Pancreas (tissue), 10 donors: ENCODE measurements at regions not wholly inside any gene's neighbourhood (a gene's known extent, or its start where the extent isn't known, plus 50 kb on each side); places are given as distances from the start of the nearest gene placed in this dataset.

Source experiments
- ATAC-seq, 4 donors: fragments of 200-7000 bp; cut with Tn5 transposase; one replicate each; pipeline versions ENCODE4 v1.8.0 to v1.9.1; 2020; ENCODE audit warnings: mild to moderate bottlenecking in 4 of 4, moderate library complexity in 4 of 4
- DNase-seq, 6 donors: peaks; one replicate each; pipeline ENCODE4 v3.0.0-alpha.2; 2020
- FAIRE-seq: peaks from 2 replicates; lab custom pipeline; 2012; peaks lifted over from hg19 to GRCh38; lab: Jason Lieb, UNC
- H3K27ac ChIP-seq, 4 donors: fragments of 200-600 bp; sonication (generic); 1 replicate in 3 of 4; 2 replicates in 1 of 4; pipeline versions ENCODE4 v1.5.0 to v1.8.0; 2020
- H3K27me3 ChIP-seq, 4 donors: fragments of 200-600 bp; one replicate each; pipeline ENCODE4 v1.8.0; 2021
- H3K36me3 ChIP-seq, 3 donors: fragments of 200-600 bp; sonication (generic) in 1 of 3; one replicate each; pipeline versions ENCODE4 v1.5.0 to v1.8.0; 2020 to 2021
- H3K4me1 ChIP-seq, 3 donors: fragments of 200-600 bp; one replicate each; pipeline ENCODE4 v1.8.0; 2021
- H3K4me3 ChIP-seq, 4 donors: fragments of 200-600 bp; sonication (generic) in 2 of 4; one replicate each; pipeline versions ENCODE4 v1.5.0 to v1.8.0; 2020 to 2021
- H3K9me3 ChIP-seq, 4 donors: fragments of 200-600 bp; one replicate each; pipeline ENCODE4 v1.8.0; 2021
- WGBS, 2 donors: extraction: QIAGEN DNeasy Blood & Tissue Kit; methylation state at CpG; one replicate each; pipeline ENCODE4 v1.1.7; 2013; 5-methylcytosine and 5-hydroxymethylcytosine counted together
- intact Hi-C, 3 donors: fragments of 100-400 bp; cut with DNase I; formaldehyde crosslinking; loops; one replicate each; pipeline versions ENCODE4 v1.11.1 to v1.14.2; 2022
- TF ChIP-seq, protein P1 (sequence below), 4 donors: fragments of 200-600 bp; sonication (generic) in 3 of 4; IDR thresholded peaks; one replicate each; pipeline versions ENCODE4 v1.5.0 to v1.8.0; 2021; ENCODE audit warnings: antibody characterized with exemption in 4 of 4
- donor health status: healthy with polysubstance abuse.
- donor health status: DM: no; HTN: no; CAD: no; lungs with moderate emphysema.
- donor health status: DM: no; HTN: no; CAD: no.
- donor health status: control.
- donor health status: control.
- donor health status: Bipolar disorder and iron deficiency.
- donor health status: DM: yes; HTN: yes; CAD: no.
- donor health status: DM: no; HTN: no; CAD: no.
- donor health status: DM: no; HTN: no; CAD: no.
- donor health status: DM: yes; HTN: yes; CAD: no.

GRCh38 chrX:113982766-113983165, 601.1 kb upstream of the HTR2C start:
- Histone ChIP-seq H3K27ac (no peak overlapping the region), H3K9me3 (no peaks in the 10 kb centered on the region), H3K4me3 (no peak overlapping the region), H3K27me3 (peaks cover 0 to 9% (median 0%) of the 10 kb centered on the region in 4 donors), H3K4me1 (no peaks in the 10 kb centered on the region), H3K36me3 (no peaks in the 10 kb centered on the region)
- FAIRE-seq: no peak
- no peak for ATAC-seq
- WGBS, 2 donors: 59 to 71% methylated on average over 4 of the region's 4 CpGs
- intact Hi-C loops: no loop called here
- no peak for DNase-seq
- TF ChIP-seq, protein P1, sequence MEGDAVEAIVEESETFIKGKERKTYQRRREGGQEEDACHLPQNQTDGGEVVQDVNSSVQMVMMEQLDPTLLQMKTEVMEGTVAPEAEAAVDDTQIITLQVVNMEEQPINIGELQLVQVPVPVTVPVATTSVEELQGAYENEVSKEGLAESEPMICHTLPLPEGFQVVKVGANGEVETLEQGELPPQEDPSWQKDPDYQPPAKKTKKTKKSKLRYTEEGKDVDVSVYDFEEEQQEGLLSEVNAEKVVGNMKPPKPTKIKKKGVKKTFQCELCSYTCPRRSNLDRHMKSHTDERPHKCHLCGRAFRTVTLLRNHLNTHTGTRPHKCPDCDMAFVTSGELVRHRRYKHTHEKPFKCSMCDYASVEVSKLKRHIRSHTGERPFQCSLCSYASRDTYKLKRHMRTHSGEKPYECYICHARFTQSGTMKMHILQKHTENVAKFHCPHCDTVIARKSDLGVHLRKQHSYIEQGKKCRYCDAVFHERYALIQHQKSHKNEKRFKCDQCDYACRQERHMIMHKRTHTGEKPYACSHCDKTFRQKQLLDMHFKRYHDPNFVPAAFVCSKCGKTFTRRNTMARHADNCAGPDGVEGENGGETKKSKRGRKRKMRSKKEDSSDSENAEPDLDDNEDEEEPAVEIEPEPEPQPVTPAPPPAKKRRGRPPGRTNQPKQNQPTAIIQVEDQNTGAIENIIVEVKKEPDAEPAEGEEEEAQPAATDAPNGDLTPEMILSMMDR (IDR thresholded peaks at IDR 0.05): no peak

DNA sequence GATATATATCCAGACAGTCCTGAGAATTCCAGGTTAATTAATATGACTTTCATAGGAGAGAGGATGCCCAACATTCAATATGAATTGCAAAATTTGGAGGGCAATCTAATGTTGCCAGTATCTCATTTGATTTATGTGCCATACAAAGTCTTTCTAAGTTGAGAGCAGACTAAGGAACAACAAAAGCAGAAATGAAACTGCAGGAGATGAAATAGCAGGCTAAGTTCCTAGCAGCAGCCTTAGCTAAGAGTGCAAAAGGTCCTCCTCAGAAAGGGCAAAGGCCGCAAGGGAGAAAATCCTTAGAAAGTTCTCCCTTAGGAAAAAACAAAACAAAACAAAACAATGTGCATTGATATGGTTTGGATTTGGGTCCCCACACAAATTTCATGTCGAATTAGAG, 602.9 kb upstream of the HTR2C start:
- Histone ChIP-seq H3K27ac (no peak overlapping the region), H3K36me3 (no peaks in the 10 kb centered on the region), H3K4me1 (no peaks in the 10 kb centered on the region), H3K9me3 (no peaks in the 10 kb centered on the region), H3K27me3 (peaks cover 0 to 9% (median 0%) of the 10 kb centered on the region in 4 donors), H3K4me3 (no peak overlapping the region)
- 57 to 58% methylated on average over 2 of the region's 2 CpGs for WGBS, 2 donors
- no peak for FAIRE-seq
- TF ChIP-seq, protein P1 (IDR thresholded peaks at IDR 0.05): no peak
- no peak for DNase-seq
- ATAC-seq: no peak
- intact Hi-C loops: no loop called here

GRCh38 chrX:113977887-113978286, 606.0 kb upstream of the HTR2C start:
- FAIRE-seq (no peak), DNase-seq (no peak), ATAC-seq (no peak)
- 42 to 43% methylated on average over 1 of the region's 1 CpG for WGBS, 2 donors
- no peaks in the 10 kb centered on the region for H3K9me3 ChIP-seq
- no peak overlapping the region for H3K27ac ChIP-seq
- TF ChIP-seq, protein P1 (IDR thresholded peaks at IDR 0.05): no peak
- intact Hi-C loops: no loop called here
- no peaks in the 10 kb centered on the region for H3K4me1 ChIP-seq
- H3K36me3 ChIP-seq: no peaks in the 10 kb centered on the region
- peaks cover 0 to 13% (median 0%) of the 10 kb centered on the region in 4 donors for H3K27me3 ChIP-seq
- H3K4me3 ChIP-seq: no peak overlapping the region

- H3K9me3 ChIP-seq: no peaks in the 10 kb centered on the region
- TF ChIP-seq, protein P1 (IDR thresholded peaks at IDR 0.05): no peak
- H3K27ac ChIP-seq: no peak overlapping the region
- FAIRE-seq: no peak
- no peak overlapping the region for H3K4me3 ChIP-seq
- H3K36me3 ChIP-seq: no peaks in the 10 kb centered on the region
- intact Hi-C loops: no loop called here
- WGBS, 2 donors: 59 to 68% methylated on average over 2 of the region's 2 CpGs
- no peak for ATAC-seq
- H3K27me3 ChIP-seq: peaks cover 0 to 13% (median 3%) of the 10 kb centered on the region in 4 donors
- H3K4me1 ChIP-seq: no peaks in the 10 kb centered on the region
- no peak for DNase-seq
Measured at GRCh38 chrX:113975441-113975840, 608.4 kb upstream of the HTR2C start.

DNA sequence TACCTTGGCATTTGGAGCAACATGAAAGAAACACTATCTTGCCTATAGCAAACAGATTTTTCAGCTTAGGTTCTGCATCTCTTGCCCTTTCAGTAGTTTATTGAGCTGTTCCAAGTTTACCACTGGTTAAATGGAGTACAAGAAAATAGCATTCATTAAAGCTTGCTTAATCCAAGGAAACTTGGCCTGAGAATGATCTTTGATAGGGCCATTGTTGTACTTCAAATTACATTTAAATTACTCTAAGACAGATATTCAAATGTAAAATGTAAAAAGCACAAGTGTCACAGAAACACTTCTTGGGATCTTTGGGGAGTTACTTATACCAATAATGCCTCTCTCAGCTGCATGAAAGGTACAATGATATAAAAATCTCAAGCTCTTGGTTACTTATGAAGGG, 609.0 kb upstream of the HTR2C start:
- TF ChIP-seq, protein P1 (IDR thresholded peaks at IDR 0.05): no peak
- FAIRE-seq: no peak
- Histone ChIP-seq H3K36me3 (no peaks in the 10 kb centered on the region), H3K4me1 (no peaks in the 10 kb centered on the region), H3K4me3 (no peak overlapping the region), H3K27me3 (peaks cover 0 to 13% (median 3%) of the 10 kb centered on the region in 4 donors), H3K27ac (no peak overlapping the region), H3K9me3 (no peaks in the 10 kb centered on the region)
- intact Hi-C loops: no loop called here
- ATAC-seq: no peak
- DNase-seq: no peak
